H1 (cell line): ENCODE measurements at regions not wholly inside any gene's neighbourhood (a gene's known extent, or its start where the extent isn't known, plus 50 kb on each side); places are given as distances from the start of the nearest gene placed in this dataset.

Source experiments
- CTCF ChIA-PET: fragments of 300-600 bp; sonication (Branson Sonifier 250); formaldehyde crosslinking; loops from one replicate; lab custom pipeline; 2021; ENCODE audit not compliant: partially characterized antibody; lab: Charles Lee
- POLR2A ChIA-PET: fragments of 300-600 bp; sonication (Branson Sonifier 250); formaldehyde crosslinking; loops from one replicate; lab custom pipeline; 2021; ENCODE audit warnings: inconsistent platforms; ENCODE audit not compliant: partially characterized antibody; lab: Charles Lee
- DNase-seq, 2 experiments: peaks; one replicate each; pipeline versions ENCODE4 v3.0.0 to v3.0.0-alpha.2; 2010 to 2022; ENCODE audit warnings: low spot score in 2 of 2, low read depth in 1 of 2, mixed read lengths in 1 of 2
- FAIRE-seq: peaks from 2 replicates; lab custom pipeline; 2011; peaks lifted over from hg19 to GRCh38; lab: Jason Lieb, UNC
- H2AFZ ChIP-seq: 2 replicates; pipeline ENCODE4 v1.8.1; 2012; ENCODE audit warnings: low read length, inconsistent platforms
- H2AK5ac ChIP-seq: 2 replicates; pipeline ENCODE4 v1.6.1; 2013; ENCODE audit warnings: low read depth, low read length
- H2BK120ac ChIP-seq: replicated peaks from 2 replicates; pipeline ENCODE3; 2013; ENCODE audit warnings: low read depth, low read length, inconsistent platforms
- H2BK12ac ChIP-seq: 2 replicates; pipeline ENCODE4 v1.6.1; 2013; ENCODE audit warnings: low read depth, low read length
- H2BK15ac ChIP-seq: 2 replicates; pipeline ENCODE4 v1.6.1; 2013; ENCODE audit warnings: low read length
- H2BK20ac ChIP-seq: 2 replicates; pipeline ENCODE4 v1.6.1; 2013; ENCODE audit warnings: low read length
- H2BK5ac ChIP-seq: 2 replicates; pipeline ENCODE4 v1.6.1; 2013; ENCODE audit warnings: low read depth, low read length
- H3K14ac ChIP-seq: 2 replicates; pipeline ENCODE4 v1.6.1; 2013; ENCODE audit warnings: inconsistent platforms; ENCODE audit not compliant: insufficient read length
- H3K18ac ChIP-seq: 2 replicates; pipeline ENCODE4 v1.6.1; 2013; ENCODE audit warnings: low read length; ENCODE audit errors: extremely low read depth
- H3K23ac ChIP-seq: 2 replicates; pipeline ENCODE4 v1.6.1; 2013; ENCODE audit warnings: inconsistent platforms; ENCODE audit not compliant: insufficient read length
- H3K23me2 ChIP-seq: 2 replicates; pipeline ENCODE4 v1.6.1; 2013; ENCODE audit warnings: low read depth, low read length
- H3K27ac ChIP-seq: 2 replicates; pipeline ENCODE4 v1.6.1; 2011; ENCODE audit warnings: low read depth, low read length, inconsistent platforms
- H3K27me3 ChIP-seq, 4 experiments: replicated peaks in 1 of 4; 1 replicate in 1 of 4; 2 replicates in 3 of 4; pipeline versions ENCODE4 v1.6.1 to v1.8.1; 2011 to 2013; ENCODE audit warnings: low read length in 3 of 4, mild to moderate bottlenecking in 3 of 4, inconsistent platforms in 2 of 4, mixed read lengths in 2 of 4, moderate library complexity in 1 of 4; ENCODE audit not compliant: control insufficient read depth in 3 of 4, insufficient read depth in 3 of 4; ENCODE audit errors: extremely low read depth in 1 of 4
- H3K36me3 ChIP-seq, 4 experiments: 2 replicates each; pipeline versions ENCODE4 v1.6.1 to v1.8.1; 2011 to 2013; ENCODE audit warnings: mild to moderate bottlenecking in 4 of 4, low read length in 3 of 4, moderate library complexity in 2 of 4, control low read depth in 1 of 4, inconsistent platforms in 1 of 4; ENCODE audit not compliant: insufficient read depth in 4 of 4, control insufficient read depth in 2 of 4
- H3K4ac ChIP-seq: replicated peaks from 2 replicates; pipeline ENCODE3; 2013; ENCODE audit warnings: low read length, low read depth, mixed read lengths, inconsistent platforms; ENCODE audit not compliant: insufficient read length
- H3K4me1 ChIP-seq, 4 experiments: replicated peaks in 1 of 4; 1 replicate in 1 of 4; 2 replicates in 3 of 4; pipeline versions ENCODE4 v1.6.1 to v1.8.1; 2011 to 2013; ENCODE audit warnings: low read length in 3 of 4, inconsistent platforms in 2 of 4, mixed read lengths in 1 of 4; ENCODE audit not compliant: insufficient read depth in 4 of 4, control insufficient read depth in 3 of 4
- H3K4me2 ChIP-seq, 2 experiments: 2 replicates each; pipeline versions ENCODE4 v1.6.1 to v1.8.1; 2011 to 2013; ENCODE audit warnings: low read depth in 2 of 2, low read length in 2 of 2, control low read depth in 1 of 2, inconsistent platforms in 1 of 2, mild to moderate bottlenecking in 1 of 2; ENCODE audit not compliant: insufficient read depth in 1 of 2
- H3K4me3 ChIP-seq, 4 experiments: fragments of 200-600, 300-600 bp in 1 of 4; sonication (generic), shearing (Covaris generic), sonication (Bioruptor Twin) in 1 of 4; 2 replicates each; pipeline versions ENCODE4 v1.5.1 to v1.8.1; 2011 to 2016; ENCODE audit warnings: low read length in 4 of 4, low read depth in 3 of 4, control low read depth in 2 of 4, inconsistent platforms in 2 of 4, mild to moderate bottlenecking in 2 of 4, mixed read lengths in 1 of 4, moderate library complexity in 1 of 4; ENCODE audit not compliant: insufficient read depth in 2 of 4; ENCODE audit errors: extremely low read depth in 1 of 4
- H3K56ac ChIP-seq: replicated peaks from 2 replicates; pipeline ENCODE3; 2013; ENCODE audit warnings: low read depth, mild to moderate bottlenecking, mixed read lengths, low read length, inconsistent platforms; ENCODE audit not compliant: insufficient read length
- H3K79me1 ChIP-seq: 2 replicates; pipeline ENCODE4 v1.6.1; 2013; ENCODE audit warnings: low read depth, low read length, control low read depth
- H3K79me2 ChIP-seq, 2 experiments: 2 replicates each; pipeline versions ENCODE4 v1.6.1 to v1.8.1; 2012 to 2013; ENCODE audit warnings: low read length in 2 of 2, mild to moderate bottlenecking in 2 of 2, inconsistent platforms in 1 of 2; ENCODE audit not compliant: insufficient read depth in 2 of 2, control insufficient read depth in 1 of 2
- H3K9ac ChIP-seq, 4 experiments: replicated peaks in 1 of 4; 1 replicate in 1 of 4; 2 replicates in 3 of 4; pipeline versions ENCODE4 v1.6.1 to v1.8.1; 2011 to 2013; ENCODE audit warnings: low read depth in 3 of 4, low read length in 3 of 4, control low read depth in 2 of 4, mild to moderate bottlenecking in 2 of 4, moderate library complexity in 2 of 4, inconsistent platforms in 1 of 4; ENCODE audit errors: extremely low read depth in 1 of 4
- H3K9me3 ChIP-seq, 2 experiments: 2 replicates each; pipeline versions ENCODE4 v1.6.1 to v1.8.1; 2012 to 2013; ENCODE audit warnings: mild to moderate bottlenecking in 2 of 2, moderate library complexity in 2 of 2, control low read depth in 1 of 2, inconsistent platforms in 1 of 2, low read depth in 1 of 2, low read length in 1 of 2, mixed read lengths in 1 of 2; ENCODE audit not compliant: insufficient read depth in 2 of 2
- H4K20me1 ChIP-seq, 2 experiments: replicated peaks in 1 of 2; 2 replicates each; pipeline versions ENCODE3 to v1.8.1; 2011 to 2013; ENCODE audit warnings: inconsistent platforms in 2 of 2, low read length in 2 of 2, mild to moderate bottlenecking in 1 of 2; ENCODE audit not compliant: insufficient read depth in 2 of 2, control insufficient read depth in 1 of 2
- H4K5ac ChIP-seq: 2 replicates; pipeline ENCODE4 v1.6.1; 2013; ENCODE audit warnings: low read length, low read depth, mixed read lengths, inconsistent platforms; ENCODE audit not compliant: insufficient read length
- H4K8ac ChIP-seq: 2 replicates; pipeline ENCODE4 v1.8.0; 2013; ENCODE audit warnings: mild to moderate bottlenecking, moderate library complexity, low read length, inconsistent platforms; ENCODE audit not compliant: insufficient read depth; ENCODE audit errors: extremely low read depth
- H4K91ac ChIP-seq: replicated peaks from 2 replicates; pipeline ENCODE3; 2013; ENCODE audit warnings: low read length, mixed read lengths, inconsistent platforms; ENCODE audit not compliant: insufficient read length
- ASH2L ChIP-seq: fragments of 200-600, 300-600 bp; sonication (generic); IDR thresholded peaks from one replicate; pipeline ENCODE4 v1.7.1; 2017; ENCODE audit warnings: low read length
- ATF3 ChIP-seq: IDR thresholded peaks from 2 replicates; pipeline ENCODE4 v1.6.1; 2011; ENCODE audit warnings: low read depth, mild to moderate bottlenecking, low read length; ENCODE audit not compliant: insufficient read depth
- CHD1 ChIP-seq: IDR thresholded peaks from 2 replicates; pipeline ENCODE4 v1.6.1; 2012; ENCODE audit warnings: low read depth, low read length, improper control_type of control experiment
- CREB1 ChIP-seq: IDR thresholded peaks from 2 replicates; pipeline ENCODE4 v1.6.1; 2012; ENCODE audit warnings: inconsistent platforms
- EZH2 ChIP-seq: fragments of 200-600 bp; sonication (generic); IDR thresholded peaks from 2 replicates; pipeline ENCODE4 v1.7.1; 2012; ENCODE audit warnings: low read depth, mild to moderate bottlenecking, moderate library complexity, low read length, inconsistent platforms; ENCODE audit not compliant: severe bottlenecking
- HDAC2 ChIP-seq, 2 experiments: fragments of 300-600 bp in 1 of 2; sonication (generic) in 1 of 2; IDR thresholded peaks; 2 replicates each; pipeline ENCODE4 v1.6.1; 2011 to 2012; ENCODE audit warnings: low read depth in 2 of 2, low read length in 2 of 2, mild to moderate bottlenecking in 2 of 2, moderate library complexity in 2 of 2, borderline replicate concordance in 1 of 2, inconsistent platforms in 1 of 2
- HDAC6 ChIP-seq: IDR thresholded peaks from one replicate; pipeline ENCODE4 v1.7.1; 2012; ENCODE audit warnings: low read depth, mild to moderate bottlenecking, inconsistent platforms, low read length, moderate library complexity
- NANOG ChIP-seq: IDR thresholded peaks from 2 replicates; pipeline ENCODE4 v1.6.1; 2011; ENCODE audit warnings: low read length, low read depth, mild to moderate bottlenecking, inconsistent platforms; ENCODE audit not compliant: insufficient read depth, poor library complexity, severe bottlenecking
- POLR2AphosphoS5 ChIP-seq: IDR thresholded peaks from 2 replicates; pipeline ENCODE4 v1.6.1; 2011; ENCODE audit warnings: low read depth, low read length
- POU5F1 ChIP-seq: IDR thresholded peaks from 2 replicates; pipeline ENCODE4 v1.6.1; 2011; ENCODE audit warnings: low read depth, mild to moderate bottlenecking, low read length, moderate library complexity
- SRF ChIP-seq: IDR thresholded peaks from 2 replicates; pipeline ENCODE4 v1.6.1; 2011; ENCODE audit warnings: mild to moderate bottlenecking, low read depth, low read length, moderate library complexity
- TBP ChIP-seq: IDR thresholded peaks from 2 replicates; pipeline ENCODE4 v1.6.1; 2011; ENCODE audit warnings: low read depth, low read length, improper control_type of control experiment
- USF2 ChIP-seq: IDR thresholded peaks from 2 replicates; pipeline ENCODE4 v1.6.1; 2011; ENCODE audit warnings: low read length, improper control_type of control experiment
- ZNF274 ChIP-seq: IDR thresholded peaks from 2 replicates; pipeline ENCODE4 v1.7.0; 2012; ENCODE audit warnings: low read length, borderline replicate concordance; ENCODE audit errors: extremely low read depth
- WGBS, 2 experiments: shearing (Covaris generic) in 1 of 2; methylation state at CpG; one replicate each; pipeline versions ENCODE4 v1.1.6 to v1.1.7; 2013 to 2015; ENCODE audit warnings: low lambda C conversion rate in 2 of 2, mixed read lengths in 2 of 2, inconsistent platforms in 1 of 2, low coverage in 1 of 2, missing lambda C conversion rate in 1 of 2; ENCODE audit not compliant: insufficient replicate concordance in 2 of 2, insufficient coverage in 1 of 2, insufficient read length in 1 of 2; ENCODE audit errors: extremely low coverage in 1 of 2, missing lambda C conversion rate in 1 of 2; 5-methylcytosine and 5-hydroxymethylcytosine counted together

- H4K5ac ChIP-seq: no peak overlapping the region
- no peak overlapping the region for H3K9ac ChIP-seq
- CTCF ChIA-PET: interaction anchor here (0.6 kb wide), 2 partner anchors 94 to 981 kb away, joined by 3 to 4 read pairs; no protein-coding TSS in a partner anchor
- no peak overlapping the region for H2BK15ac ChIP-seq
- H4K8ac ChIP-seq: no peak overlapping the region
- H2BK12ac ChIP-seq: no peak overlapping the region
- FAIRE-seq: no peak
- no peak overlapping the region for H3K4me2 ChIP-seq
- H3K4me3 ChIP-seq: no peak overlapping the region
- H3K4ac ChIP-seq: no peak overlapping the region
- no peak overlapping the region for H2AK5ac ChIP-seq
- H3K79me1 ChIP-seq: no peaks in the 10 kb centered on the region
- peaks cover 0 to 2% (median 0%) of the 10 kb centered on the region in 4 experiments; a peak in 1 of 7 replicates for H3K4me1 ChIP-seq
- H2BK120ac ChIP-seq: no peak overlapping the region
- no peak overlapping the region for H3K27ac ChIP-seq
- no peak overlapping the region for H2BK5ac ChIP-seq
- WGBS, 2 experiments: 96% methylated on average over 1 of the region's 1 CpG; no CpG with 5 or more reads in 1 of the 2 experiments
- no peak overlapping the region for H2BK20ac ChIP-seq
- no peaks in the 10 kb centered on the region for H3K27me3 ChIP-seq
- H4K20me1 ChIP-seq: no peaks in the 10 kb centered on the region
- no peak for DNase-seq
- no peak overlapping the region for H3K14ac ChIP-seq
- no peaks in the 10 kb centered on the region for H3K9me3 ChIP-seq
- H3K23me2 ChIP-seq: no peaks in the 10 kb centered on the region
- no peak overlapping the region for H4K91ac ChIP-seq
- H2AFZ ChIP-seq: no peak overlapping the region
- H3K56ac ChIP-seq: no peak overlapping the region
- no peaks in the 10 kb centered on the region; a peak in 1 of 8 replicates for H3K36me3 ChIP-seq
- H3K23ac ChIP-seq: no peak overlapping the region
- no peaks in the 10 kb centered on the region for H3K79me2 ChIP-seq
- no peak overlapping the region for H3K18ac ChIP-seq
- POLR2A ChIA-PET: no interaction called here
- TF ChIP-seq POLR2AphosphoS5 (no peak), SRF (no peak), EZH2 (no peak), ASH2L (no peak), POU5F1 (no peak), CHD1 (no peak), CREB1 (no peak), USF2 (no peak), TBP (no peak), ZNF274 (no peak), HDAC6 (no peak), HDAC2 (IDR thresholded peaks at IDR 0.05; ENCODE audit: borderline replicate concordance in 1 of 2, low read depth in 2 of 2, low read length in 2 of 2) (no peak), NANOG (no peak), ATF3 (no peak)
Observed at GRCh38 chr2:125588780-125589179, 1067.2 kb upstream of the GYPC start.
